Posterior cingulate gyrus (tissue), 11 donors: ENCODE measurements at regions not wholly inside any gene's neighbourhood (a gene's known extent, or its start where the extent isn't known, plus 50 kb on each side); places are given as distances from the start of the nearest gene placed in this dataset.
"Not testable (repeated sequence)": the region's sequence is repeated elsewhere in the genome, so short reads cannot be mapped to it uniquely, and the experiment has no call there.

Experiments
- DNase-seq, 10 donors: peaks; one replicate each; pipeline versions ENCODE4 v3.0.0 to v3.0.0-alpha.2; 2020 to 2021; ENCODE audit warnings: mixed read lengths in 3 of 10
- intact Hi-C: fragments of 100-400 bp; cut with DNase I; formaldehyde crosslinking; loops from one replicate; pipeline ENCODE4 v1.15.1; 2023

DNA sequence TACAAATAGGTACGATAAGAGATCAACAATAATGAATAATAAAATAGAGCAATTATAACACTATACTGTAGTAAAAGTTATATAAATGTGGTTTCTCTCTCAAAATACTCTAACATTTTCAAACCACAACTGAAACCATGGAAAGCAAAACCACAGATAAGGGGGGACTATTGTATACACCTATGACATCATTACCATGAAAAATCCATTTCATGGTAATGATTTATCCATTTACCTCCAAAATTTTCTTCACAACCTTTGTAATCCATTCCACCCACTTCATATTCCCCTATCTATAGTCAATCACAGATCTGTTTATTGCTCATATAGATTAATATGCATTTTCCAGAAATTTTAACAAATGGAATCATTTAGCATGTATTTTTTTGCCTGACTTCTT, 163.9 kb upstream of the G2E3 start:
- intact Hi-C loops = no loop called here
- no peak for DNase-seq

DNA sequence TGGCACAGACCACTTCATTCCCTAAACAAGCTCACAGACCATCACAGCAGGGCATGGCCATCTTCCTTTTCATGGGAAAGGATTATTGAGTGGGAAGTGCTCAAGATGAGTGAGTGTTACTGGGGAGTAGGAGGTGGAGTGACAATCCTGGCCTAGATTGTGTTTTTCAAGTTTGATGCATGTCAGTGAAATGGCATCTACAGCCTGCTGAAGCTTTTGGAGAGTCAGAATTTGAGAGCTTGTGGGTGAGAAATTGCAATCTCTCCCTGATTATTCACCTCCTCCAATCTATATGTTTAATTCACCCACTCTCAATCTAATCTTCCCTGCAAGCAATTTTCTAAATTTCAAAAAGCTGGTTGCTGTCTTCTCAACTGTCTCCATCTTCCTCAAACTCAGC, 156.1 kb upstream of the G2E3 start:
- intact Hi-C loops = no loop called here
- DNase-seq = no peak

DNA sequence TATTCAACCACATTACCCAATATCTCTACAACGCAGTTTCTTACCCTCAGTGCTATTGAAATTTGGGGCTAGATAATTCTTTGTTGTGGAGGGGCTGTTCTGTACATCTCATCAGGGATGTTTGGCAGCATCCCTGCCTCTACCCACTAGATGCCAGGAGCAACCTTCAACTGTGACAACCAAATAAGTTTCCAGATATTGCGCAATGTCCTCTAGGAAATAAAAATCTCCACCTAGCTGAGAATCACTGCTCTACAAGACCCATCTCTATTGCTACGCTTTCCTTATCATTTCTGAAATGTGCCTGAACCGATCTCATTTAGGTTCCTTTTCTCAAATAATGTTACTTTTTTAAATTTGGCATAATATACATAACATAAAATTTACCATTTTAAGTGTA, 155.2 kb upstream of the G2E3 start:
- DNase-seq = no peak
- intact Hi-C loops = no loop called here

DNA sequence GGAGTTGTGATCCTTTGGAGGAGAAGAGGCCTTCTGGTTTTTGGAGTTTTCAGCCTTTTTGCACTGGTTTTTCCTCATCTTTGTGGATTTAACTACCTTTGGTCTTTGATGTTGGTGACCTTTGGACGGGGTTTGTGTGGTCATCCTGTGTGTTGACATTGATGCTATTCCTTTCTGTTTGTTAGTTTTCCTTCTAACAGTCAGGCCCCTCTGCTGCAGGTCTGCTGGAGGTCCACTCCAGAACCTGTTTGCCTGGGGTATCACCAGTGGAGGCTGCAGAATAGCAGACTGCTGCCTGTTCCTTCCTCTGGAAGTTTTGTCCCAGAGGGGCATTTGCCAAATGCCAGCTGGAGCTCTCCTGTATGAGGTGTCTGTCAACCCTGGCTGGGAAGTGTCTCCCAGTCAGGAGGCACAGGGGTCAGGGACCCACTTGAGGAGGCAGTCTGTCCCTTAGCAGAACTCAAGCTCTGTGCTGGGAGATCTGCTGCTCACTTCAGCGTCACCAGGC, 149.4 kb upstream of the G2E3 start:
- DNase-seq, intact Hi-C loops: not testable (repeated sequence)

- intact Hi-C loops = no loop called here
- no peak for DNase-seq
Observed at GRCh38 chr14:30410986-30411385, 148.0 kb upstream of the G2E3 start.

DNA sequence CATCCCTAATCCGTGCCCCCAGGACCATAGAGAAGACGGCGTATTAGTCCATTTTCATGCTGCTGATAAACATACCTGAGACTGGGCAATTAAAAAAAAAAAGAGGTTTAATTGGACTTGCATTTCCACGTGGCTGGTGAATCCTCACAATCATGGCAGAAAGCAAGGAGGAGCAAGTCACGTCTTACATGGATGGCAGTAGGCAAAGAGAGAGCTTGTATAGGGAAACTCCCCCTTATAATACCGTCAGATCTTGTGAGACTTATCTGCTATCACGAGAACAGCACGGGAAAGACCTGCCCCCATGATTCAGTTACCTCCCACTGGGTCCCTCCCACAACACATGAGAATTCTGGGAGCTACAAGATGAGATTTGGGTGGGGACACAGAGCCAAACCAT, 145.8 kb upstream of the G2E3 start:
- DNase-seq, intact Hi-C loops: not testable (repeated sequence)

- no peak for DNase-seq
- intact Hi-C loops = no loop called here
Observed at GRCh38 chr14:30417121-30417520, 141.8 kb upstream of the G2E3 start.

- intact Hi-C loops = no loop called here
- no peak for DNase-seq
Observed at GRCh38 chr14:30417999-30418398, 141.0 kb upstream of the G2E3 start.

DNA sequence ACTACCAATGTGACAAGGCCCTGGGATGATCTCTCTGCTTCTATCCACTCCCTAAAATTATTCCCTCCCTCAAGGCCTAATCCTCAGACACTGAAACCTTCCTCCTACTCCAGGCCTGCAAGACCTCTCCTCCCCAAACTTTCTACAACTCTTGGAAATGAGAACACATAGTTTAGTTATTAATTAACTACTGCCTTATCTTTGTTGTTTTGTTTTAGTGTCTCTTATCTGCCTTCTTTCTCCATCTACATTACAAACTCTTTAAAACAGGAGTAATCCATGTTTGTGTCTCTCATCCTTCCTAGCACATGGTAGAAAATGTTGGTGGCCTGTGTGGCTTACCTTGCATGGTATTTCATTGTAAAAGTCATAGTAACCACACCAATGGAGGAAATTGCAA, 139.9 kb upstream of the G2E3 start:
- intact Hi-C loops = no loop called here

GRCh38 chr14:30420515-30420914, 138.4 kb upstream of the G2E3 start:
- intact Hi-C loops = no loop called here
- DNase-seq = no peak

More for the DNA sequence above, 139.9 kb upstream of the G2E3 start:
- DNase-seq = no peak

GRCh38 chr14:30426463-30426862, 132.5 kb upstream of the G2E3 start:
- intact Hi-C loops = no loop called here
- no peak for DNase-seq

- intact Hi-C loops = no loop called here
- DNase-seq = no peak
Observed at GRCh38 chr14:30427401-30427800, 131.6 kb upstream of the G2E3 start.

GRCh38 chr14:30427846-30428245, 131.1 kb upstream of the G2E3 start:
- no peak for DNase-seq
- intact Hi-C loops = no loop called here

DNA sequence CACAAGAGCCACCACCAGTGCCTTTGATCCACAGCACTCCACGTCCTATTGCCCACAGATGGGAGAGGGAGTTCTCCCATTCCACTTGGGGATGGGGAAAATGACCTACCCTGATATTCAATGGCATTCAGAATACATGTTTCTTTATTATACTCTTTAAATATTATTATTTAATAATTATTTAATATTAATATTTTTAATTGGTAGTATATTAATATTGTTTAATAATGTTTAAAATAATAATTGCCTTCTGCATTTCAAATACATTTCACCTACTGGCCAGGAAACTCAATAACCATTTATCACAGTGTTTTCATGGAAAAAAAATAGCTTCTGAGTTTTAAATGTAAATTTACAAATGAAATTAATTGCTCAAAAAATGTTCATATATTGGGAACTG, 127.4 kb upstream of the G2E3 start:
- DNase-seq = no peak
- intact Hi-C loops = no loop called here

GRCh38 chr14:30440961-30441360, 118.0 kb upstream of the G2E3 start:
- intact Hi-C loops = no loop called here
- no peak for DNase-seq

DNA sequence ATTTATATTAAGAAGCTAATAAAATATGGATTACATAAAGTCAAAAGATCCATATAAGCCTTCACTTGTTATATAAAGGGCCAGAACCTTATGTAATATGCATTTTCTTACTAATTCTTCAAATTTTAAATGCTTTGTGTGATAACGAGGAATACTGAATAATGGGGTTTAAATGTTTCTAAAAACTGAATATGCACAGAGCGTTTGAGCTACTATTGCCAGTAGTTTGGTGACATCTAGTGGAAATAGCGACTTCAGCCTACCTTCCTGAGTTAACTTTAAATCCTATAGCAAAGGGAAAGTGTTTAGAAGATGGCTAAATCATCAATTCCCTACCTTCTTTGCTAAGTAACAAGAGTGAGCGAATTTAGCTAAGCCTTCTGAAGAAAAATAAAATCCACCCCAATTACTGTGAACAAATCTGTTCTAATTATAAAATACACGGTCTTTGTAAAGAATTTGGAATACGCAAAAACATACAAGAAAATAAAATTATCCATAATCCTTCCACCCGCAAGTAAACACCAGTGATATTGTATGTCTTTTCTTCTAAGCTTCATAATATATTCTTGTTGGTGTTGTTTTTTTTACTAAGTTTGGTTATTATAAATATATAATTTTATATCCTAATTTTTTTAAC, 115.5 kb upstream of the G2E3 start:
- DNase-seq = no peak
- intact Hi-C loops = loop anchor here (1.0 to 2.0 kb wide), 3 partner anchors 68 to 1689 kb away; no protein-coding TSS in a partner anchor

DNA sequence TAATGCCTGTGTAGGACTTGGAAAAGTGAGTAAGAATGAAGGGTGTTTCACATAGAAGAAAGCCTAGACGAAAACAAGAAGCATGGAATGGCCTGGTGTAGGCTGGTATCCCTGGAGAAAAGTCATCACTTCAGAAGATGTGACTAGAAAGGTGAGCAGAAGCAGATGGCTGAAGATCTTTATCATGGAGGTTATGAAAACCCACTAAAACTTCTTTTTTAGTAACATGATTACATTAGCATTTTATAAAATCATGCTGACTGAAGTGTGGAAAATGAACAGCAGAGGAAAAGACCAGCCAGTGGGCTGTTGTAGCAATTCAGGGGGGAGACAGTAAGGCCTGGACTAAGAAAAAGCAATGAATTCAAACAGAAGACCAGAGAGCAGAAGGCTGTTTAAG, 114.5 kb upstream of the G2E3 start:
- DNase-seq = no peak
- intact Hi-C loops = no loop called here

- no peak for DNase-seq
- intact Hi-C loops = no loop called here
Observed at GRCh38 chr14:30445011-30445793, 113.8 kb upstream of the G2E3 start.

DNA sequence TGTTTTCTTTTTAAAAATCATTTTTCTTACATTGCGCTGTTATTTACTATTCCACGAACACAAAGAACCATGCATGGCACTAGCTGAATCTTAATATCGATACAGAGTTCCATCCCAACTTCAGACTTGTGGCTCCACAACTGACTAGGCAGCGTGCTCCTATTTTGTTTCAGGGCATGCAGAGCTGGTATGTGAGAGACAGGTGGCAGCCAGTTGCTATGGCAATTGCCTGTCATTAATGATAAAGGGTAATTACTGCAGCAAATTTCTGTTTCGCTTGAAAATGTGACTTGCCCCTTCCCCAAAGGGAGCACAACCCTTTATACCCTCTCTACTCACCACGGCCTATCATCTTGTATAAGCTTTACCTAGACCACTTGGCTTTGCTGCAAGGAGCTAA, 113.1 kb upstream of the G2E3 start:
- DNase-seq = no peak
- intact Hi-C loops = no loop called here

GRCh38 chr14:30450631-30451545, 108.1 kb upstream of the G2E3 start:
- peak in 1 of 10 donors; percentile 13 for DNase-seq
- intact Hi-C loops = no loop called here

- intact Hi-C loops = no loop called here
- DNase-seq = no peak
Observed at GRCh38 chr14:30456296-30456695, 102.7 kb upstream of the G2E3 start.
